GM21825 (cell line): ENCODE measurements at regions not wholly inside any gene's neighbourhood (a gene's known extent, or its start where the extent isn't known, plus 50 kb on each side); places are given as distances from the start of the nearest gene placed in this dataset.
"Not testable (repeated sequence)": the region's sequence is repeated elsewhere in the genome, so short reads cannot be mapped to it uniquely, and the experiment has no call there.

Experiments used
- ATAC-seq: cut with Tn5 transposase; IDR thresholded peaks from one replicate; pipeline ENCODE4 v1.9.1; 2021; ENCODE audit warnings: mild to moderate bottlenecking, moderate library complexity; ENCODE audit not compliant: unreplicated experiment

DNA sequence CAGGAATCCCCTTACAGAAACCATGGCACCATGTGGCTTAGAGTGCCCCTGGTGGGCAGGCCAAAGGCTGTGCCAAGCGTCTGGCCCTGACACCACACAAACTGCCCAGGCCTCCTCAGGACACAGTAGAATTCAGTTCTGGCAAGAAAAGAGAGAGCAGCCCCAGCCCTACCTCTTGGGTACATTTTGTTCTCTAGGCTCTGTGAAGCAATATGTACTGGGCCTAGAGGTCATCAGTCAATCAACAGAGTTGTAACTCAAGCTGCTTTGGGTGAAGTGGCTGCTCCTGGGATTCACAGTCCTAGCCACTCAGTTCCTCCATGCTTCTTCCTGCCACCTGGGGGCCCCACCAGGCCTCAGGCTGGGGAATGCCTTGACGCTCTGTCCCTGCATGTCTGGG lies 158.1 kb upstream of the MAMLD1 start:
- no peak for ATAC-seq

DNA sequence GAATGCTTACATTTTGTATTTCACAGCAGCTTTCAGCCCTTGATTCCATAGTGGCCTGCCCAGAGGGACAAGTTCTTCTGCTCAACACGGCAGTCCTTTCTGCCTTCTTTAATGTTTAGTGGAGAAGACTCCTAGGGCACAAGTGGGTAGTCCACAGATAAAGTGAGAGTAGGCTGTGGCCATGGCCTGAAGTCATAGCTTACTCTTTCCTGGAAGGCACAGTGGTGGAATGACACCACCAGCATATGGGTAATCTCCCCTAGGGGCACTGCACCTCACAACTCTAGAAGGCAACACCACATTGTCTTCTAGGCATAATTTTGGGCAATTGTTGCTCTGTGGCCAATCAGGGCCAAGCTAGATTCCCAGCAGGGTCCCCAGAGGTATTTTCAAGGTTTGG lies 155.4 kb upstream of the MAMLD1 start:
- ATAC-seq: no peak

DNA sequence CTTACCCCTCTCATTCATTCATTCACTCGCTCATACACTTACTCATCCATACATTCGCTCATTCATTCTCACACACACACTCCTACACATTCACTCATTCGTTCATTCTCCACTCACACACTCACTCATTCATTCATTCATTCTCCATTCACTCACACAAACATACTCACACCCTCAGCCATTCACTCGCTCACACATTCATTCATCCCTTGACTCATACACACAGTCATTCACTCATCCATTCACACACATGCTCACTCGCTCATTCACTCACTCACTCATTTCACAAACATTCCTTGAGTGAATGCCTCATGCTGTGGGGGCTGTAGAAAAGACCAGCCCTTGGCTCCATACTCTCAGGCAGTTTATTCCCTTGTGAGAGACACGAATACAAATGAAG lies 151.1 kb upstream of the MAMLD1 start:
- ATAC-seq: no peak

DNA sequence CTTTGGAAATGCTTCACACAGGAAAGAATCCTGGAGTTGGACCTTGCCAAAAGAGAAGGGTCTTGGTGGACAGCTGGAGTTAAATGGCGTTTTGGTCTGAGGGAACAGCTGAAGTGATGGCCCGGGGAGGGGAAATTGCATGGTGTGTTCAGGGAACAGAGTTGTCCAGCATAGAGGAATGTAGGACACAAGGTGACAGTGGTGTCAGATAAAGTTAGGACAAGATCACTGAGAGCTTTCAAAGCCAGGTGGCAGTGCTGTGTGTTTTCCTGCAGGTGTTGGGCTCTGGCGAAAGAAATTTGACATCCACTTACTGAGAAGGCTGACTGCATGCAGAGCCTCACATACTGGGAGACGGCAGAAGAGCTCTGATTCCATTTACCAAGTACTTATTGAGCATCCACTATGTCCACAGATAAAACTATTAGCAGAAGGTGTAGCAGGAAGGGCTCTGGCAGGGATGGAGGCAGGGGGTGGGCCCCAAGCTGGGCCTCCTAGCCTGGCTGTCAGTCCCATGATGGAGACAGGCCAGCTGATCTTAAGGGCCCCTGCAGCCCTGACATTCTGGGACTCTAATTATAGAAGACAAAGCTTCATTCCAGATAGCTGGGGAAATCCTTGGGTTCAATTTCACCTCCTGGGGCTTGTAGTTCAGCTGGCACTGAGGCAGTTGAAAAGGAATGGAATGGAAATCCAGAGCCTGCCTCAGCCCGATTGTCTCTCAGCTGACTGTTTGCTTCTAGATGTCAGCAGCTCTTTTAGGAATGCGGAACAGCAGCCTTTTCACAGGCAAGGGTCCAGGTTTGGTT lies 150.2 kb upstream of the MAMLD1 start:
- ATAC-seq: no peak

DNA sequence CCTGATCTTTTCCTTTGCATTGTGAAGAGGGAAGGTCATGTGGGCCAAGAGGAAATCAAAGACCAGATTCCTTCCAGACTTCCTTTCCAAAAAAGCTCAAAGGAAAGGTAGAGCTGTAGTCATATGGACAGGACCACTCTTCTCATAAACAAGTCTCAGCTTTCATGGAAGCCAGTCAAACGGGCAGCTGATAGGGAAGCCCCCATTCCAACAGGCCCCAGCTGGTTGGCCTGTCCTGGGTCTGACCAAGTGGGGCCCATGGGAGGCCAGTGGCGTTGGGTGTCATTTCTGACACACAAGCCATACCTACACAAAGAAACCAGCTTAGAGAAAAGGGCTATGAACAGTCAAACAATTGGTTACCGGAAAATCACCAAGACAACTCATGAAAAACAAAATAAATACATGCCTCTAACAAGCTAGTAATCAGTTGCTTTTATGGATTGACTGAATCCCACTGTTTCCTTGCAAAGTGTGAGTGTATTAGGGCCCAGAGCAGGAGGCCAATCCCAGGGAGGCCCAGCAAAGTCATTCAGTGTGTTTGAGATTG lies 149.6 kb upstream of the MAMLD1 start:
- no peak for ATAC-seq

DNA sequence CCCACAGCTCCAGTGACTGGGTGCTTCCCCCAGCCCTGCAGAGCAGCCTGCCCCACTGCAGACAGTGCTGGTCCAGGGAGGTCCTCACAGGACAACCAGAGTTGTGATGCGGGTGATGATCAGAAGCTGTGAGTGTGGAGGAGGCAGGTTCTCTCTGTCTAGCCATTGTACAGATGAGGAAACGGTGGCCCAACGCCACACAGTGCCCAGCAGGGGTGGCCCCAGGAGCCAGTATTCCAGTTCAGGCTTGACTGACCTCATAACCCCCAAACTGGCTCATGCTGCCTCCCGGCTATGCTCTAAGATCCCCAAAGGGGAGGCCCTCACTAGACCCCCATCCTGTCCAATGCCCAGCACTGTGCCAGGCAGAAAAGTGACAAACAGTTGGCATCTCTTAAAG lies 147.1 kb upstream of the MAMLD1 start:
- not testable (repeated sequence) for ATAC-seq

DNA sequence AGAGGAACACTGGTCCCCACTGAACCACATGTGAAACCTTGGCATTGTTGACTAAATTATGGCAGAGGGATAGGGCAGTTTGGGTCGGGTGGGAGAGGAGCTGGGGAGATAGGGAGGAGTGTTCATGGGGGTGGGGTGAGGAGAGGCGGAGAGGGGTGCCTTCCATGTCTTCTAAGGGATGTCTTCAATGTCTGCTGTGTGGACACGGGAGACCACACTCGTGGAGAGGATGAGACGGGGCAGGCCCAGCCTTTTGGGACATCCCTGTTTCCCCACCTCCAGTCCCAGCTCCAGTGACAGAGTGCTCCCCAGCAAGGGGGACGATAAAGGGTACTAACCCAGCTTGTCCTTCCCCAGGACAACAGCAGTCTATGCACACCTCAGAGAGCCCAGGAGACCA lies 146.4 kb upstream of the MAMLD1 start:
- ATAC-seq: no peak

DNA sequence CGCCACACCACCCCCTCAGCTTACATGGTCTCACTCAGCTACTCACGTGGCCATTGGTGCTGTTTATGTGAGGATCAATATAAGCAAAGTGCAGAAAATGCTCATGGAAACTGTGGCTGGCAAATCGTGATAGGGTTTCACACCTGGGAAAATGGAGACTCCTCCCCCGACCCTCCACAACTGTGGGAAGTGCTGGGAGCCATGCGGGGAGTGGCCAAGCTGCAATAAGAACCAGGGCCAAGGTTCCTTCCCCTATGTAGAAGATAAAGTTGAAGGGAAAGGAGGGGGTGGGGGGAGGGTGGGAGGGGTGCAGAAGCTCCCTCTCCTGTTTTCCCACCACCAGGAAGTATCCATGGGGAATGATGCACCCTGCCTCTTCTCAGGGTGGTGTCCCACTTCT lies 145.5 kb upstream of the MAMLD1 start:
- no peak for ATAC-seq

DNA sequence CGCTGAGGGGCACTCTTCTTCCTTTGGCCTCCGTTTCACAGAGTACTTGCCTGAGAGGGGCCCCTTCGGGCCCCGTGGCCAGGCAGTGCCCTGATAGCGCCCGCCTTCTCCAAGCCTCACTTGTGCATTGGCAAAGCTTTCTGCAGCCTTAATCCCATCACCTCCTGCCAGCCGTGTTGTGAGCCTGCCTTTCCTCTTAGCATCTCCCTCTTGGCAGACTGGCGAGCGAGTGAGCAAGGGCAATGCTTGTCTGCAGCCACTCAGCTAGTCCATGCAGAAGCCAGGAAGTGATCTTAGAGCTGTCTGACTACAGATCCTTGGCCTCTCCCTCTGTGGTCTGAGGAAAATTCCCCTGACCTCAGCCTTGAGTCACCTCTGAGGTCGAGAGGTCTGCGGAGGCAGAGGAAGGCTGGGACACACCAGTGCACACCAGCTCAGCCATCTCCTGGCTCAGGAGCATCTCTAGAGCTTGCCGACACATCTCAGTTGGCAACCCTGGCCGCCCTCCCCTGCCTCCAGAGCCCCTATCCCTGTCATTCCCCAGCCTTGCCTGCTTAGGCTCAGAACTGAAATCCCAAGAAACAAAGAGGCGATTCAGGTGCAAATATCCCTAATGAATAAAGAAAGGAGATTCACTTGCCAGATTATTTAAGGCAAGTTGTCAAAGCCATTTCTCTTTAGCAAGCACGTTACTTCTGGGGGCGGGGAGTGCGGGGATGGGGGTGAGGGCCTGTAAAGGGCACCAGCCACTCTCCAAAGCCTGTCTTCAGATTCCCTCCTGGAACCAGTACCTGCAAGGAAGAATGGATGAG lies 143.5 kb upstream of the MAMLD1 start:
- no peak for ATAC-seq

DNA sequence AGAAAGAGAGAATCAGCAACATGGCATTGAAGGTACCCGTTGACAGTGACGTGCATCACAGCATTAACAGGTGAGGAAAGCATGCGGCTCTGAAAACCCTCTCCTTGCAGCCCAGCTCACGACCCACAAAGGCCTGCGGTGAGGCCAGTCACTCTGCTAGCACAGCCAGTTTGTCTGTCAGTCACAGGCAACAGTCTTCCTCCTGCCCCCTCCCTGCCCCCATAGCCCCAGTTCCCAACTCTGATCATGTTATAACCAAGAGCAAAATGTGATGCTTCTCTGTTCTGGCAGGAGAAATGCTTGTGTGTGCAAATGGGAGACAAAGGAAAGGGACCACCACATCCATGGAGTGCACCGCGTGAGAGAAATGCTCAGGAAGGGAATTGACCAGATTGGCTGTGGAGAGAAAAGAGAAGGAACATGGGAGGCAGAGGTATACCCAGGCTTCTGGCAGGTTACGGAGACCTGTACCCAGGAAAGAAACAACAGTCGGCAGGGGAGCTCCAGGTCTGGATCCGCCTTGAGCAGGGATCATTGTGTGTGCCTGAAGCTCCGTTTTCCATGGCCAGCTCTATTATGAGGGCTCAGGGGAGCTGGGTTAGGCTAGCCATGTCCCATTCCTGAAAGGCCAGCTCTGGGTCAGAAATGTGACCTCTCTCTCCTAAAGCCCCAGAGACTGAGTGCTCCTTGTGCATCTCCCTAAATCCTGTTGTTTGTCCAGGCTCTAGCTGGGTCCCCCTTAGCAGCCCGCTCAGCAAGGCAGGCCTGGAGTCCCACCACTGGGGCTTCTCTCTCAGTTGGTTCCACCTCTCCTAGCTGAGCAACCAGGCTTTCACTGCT lies 139.7 kb upstream of the MAMLD1 start:
- ATAC-seq: no peak

DNA sequence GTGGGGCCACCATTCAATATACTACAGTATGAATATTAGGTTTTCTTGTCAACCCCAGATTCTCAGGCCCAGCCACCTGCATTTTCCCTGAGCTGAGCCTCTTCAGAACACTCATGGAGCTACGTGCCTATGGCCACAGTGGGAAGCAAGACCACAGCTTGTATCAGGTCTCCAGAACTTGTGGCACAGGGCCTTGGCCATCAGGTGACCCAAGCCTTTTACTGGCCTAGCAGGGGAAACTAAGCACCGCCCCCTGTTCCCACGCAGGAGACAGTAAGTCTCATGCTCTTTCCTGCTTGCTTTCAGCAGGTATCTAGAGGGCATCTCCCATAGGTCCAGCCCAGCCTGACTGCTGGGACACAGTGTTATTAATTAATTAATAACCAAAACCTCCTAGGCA lies 138.4 kb upstream of the MAMLD1 start:
- no peak for ATAC-seq

DNA sequence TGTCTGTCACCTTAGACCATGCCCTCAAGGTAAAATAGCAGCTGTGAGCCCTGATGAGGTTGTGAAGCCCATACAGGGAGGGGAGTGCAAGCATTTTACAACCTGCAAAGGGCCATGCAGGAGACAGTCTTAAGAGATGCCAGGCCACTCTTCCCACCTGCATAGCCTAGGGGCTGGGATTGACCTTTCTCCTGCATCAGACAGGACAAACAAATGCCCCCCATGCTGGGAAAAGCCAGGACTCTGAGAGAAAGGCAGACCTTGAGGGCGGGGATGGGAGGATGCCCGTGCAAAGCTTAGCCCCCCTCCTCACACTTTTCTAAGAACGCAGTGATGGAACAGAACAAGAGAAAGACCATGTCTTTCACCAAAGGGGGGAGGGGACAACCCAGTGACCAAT lies 137.9 kb upstream of the MAMLD1 start:
- ATAC-seq: no peak

DNA sequence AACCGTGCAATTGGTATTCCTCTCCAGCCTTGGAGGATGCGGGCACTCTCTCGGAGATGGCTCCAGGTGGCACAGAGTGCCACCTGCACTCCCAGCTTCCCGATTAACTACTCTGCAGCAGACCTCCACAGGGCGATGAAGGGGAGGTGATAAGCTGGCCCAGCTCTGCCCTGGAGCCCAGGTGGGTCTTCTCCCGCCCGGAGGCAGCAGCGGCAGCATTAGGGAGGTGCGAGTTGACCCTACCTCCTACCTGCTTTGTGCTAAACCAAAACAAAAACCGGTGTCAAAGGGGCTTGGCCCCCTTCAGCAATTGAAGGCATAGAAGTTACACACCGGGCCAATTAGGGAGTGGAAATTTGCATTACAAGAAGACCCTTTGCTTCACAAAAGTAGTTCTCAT lies 137.4 kb upstream of the MAMLD1 start:
- ATAC-seq: no peak

DNA sequence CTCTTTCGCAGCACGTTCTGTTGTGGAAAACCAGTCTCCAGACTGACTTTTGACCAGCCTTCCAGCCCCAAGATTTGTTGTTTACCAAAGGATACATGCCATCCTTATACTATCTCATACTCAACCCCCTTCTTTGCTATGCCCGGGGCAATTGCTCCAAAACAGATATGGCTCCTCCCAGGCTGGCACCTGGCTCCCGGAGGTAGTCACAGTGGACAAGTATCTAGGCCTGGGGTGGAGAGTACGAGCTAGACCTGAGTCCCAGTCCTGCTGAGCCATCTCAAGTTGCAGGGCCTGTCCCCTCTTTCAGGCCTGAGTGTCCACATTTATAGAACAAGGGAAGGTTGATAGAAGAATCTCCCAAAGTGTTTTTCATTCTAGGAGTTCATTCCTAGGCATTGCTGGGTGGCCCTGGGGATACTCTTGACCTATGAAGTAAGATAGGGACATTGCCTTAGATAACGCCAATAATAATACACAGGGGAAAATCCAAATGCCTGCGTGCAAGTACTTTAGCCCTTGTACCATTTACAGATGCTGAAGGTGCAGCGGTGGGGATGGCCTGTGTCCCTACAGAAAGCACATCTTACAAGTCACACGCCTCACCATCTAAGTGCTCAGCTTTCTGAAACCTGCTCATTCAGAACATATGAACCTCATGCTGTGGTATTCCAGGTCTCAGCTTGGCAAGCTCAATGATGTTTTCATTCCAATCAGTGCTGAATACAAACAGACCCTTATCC lies 136.7 kb upstream of the MAMLD1 start:
- no peak for ATAC-seq

DNA sequence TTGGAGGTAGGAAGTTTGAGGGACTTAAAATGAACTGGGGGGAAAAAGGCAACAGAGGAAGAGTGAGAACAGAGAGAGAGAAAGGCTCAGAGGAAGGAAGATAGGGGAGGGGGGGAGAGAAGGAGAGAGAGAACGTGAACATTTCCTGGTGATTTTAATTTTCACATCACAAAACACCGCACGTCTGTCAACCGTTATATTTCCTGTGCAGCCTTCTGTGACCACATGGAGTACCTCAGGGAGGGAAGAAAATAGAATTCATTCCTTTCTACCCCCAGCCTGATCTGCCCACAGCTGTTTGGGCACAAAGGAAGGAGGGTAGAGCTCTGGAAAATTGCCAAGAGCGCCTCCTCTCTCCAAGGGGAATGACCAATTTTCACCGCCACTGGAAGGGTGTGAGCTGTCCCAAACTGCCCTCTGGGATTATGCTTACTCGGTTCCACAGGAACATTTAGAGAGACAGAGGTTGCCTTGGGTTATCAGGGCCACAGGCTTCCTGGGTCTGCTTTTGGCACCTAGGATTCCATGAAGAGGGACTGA lies 135.7 kb upstream of the MAMLD1 start:
- no peak for ATAC-seq

DNA sequence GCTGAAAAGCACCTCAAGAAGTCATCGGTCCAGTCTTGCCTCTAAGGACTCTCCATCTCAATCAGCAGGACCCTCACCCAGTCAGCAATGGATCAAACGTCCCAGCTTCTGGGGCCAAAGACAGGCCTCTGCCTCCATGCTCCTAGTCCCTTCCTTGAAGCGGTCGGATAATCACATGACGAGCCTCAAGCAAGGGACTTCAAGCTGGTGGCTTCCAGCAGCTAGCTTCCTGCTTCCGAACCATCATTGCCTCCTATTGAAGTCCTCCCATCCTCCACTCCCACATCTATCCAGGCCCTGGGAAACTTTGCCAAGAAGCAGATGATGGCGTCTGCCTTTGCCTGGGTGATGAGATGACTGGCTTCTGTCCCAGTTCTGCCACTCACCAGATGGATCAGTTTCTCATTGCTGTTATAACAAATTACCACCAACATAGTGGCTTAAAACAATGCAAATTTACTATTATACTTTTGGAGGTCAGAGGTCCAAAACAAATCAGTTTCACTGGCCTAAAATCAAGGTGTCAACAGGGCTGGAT lies 135.2 kb upstream of the MAMLD1 start:
- no peak for ATAC-seq

DNA sequence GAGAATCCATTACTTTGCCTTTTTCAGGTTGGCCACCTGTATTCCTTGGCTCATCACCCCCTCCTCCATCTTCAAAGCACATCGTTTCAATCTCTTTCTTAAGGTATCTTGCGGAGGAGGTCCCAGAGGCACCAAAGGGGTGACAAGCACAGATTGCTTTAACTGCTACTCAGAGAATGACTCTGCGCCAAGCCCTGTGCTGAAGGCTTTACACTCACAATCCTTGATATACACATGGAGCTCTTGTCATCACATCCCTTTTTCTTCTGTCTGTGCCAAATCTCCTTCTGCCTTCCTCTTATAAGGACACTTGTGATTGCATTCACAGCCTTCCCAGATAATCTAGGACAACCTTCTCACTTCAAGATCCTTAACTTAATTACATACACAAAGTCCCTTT lies 134.7 kb upstream of the MAMLD1 start:
- no peak for ATAC-seq

DNA sequence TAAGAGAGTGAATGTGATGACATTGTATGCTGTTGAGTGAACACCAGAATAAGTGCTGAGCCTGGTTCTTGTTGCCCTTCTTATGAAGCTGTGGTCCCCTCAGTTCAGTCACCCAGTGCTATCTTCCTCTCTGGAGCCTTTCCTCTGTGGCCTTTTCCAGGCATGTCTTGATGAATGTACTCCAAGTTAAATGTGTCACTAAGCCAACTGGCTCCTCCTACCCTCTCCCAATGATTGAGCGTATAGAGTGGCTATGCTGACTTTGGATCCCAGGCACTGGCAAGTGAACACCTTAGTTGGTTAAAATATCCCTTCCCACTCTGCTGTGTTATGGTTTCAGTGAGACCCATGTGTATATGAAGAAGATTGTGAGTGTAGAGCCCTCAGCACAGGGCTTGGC lies 134.1 kb upstream of the MAMLD1 start:
- ATAC-seq: no peak

DNA sequence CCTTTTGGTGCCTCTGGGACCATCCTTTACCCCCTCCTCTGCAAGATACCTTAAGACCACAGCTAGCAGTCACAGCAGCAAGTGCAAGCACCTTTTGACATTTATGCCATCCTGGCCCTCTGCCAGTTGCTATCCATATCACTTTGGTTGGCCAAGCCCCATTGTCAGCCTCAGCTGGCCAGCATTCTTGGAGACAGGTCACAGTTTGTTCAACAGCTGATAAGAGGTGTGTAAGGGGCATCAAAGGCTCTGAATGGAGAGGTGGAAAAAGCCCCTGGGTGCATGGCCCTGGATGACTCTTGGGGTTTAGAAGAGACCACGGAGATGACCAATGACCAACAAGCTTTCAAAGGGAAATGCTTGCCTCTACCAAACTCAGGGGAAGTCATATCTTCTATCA lies 133.6 kb upstream of the MAMLD1 start:
- ATAC-seq: no peak

DNA sequence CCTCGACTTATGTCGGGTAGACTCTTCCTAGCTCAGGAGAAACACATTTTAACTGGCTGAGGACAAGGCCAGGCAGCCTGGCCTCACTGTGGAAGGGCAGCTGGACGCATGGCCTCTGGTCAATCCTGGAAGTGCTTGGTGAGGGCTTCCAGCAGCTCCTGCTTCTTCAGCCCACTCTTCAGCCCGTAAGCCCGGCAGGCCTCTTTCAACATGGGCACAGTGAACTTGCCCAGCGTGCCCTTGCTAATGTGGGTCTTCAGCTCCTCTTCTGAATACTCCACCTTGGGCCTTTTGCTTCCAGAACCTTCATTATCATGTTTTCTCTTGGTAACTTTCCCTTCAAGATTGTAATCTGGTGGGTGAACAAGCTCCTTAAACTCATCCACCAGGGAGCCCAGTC lies 132.2 kb upstream of the MAMLD1 start:
- not testable (repeated sequence) for ATAC-seq
